ENCODE measurements at regions not wholly inside any gene's neighbourhood (a gene's known extent, or its start where the extent isn't known, plus 50 kb on each side); places are given as distances from the start of the nearest gene placed in this dataset.

- H3K4me3 ChIP-seq (ENCODE audit: low read depth, low read length, poor library complexity, severe bottlenecking) = no peak overlapping the region
- no peaks in the 10 kb centered on the region for H3K9me3 ChIP-seq (ENCODE audit: low read depth, low read length, poor library complexity, severe bottlenecking)
- no peaks in the 10 kb centered on the region for H3K36me3 ChIP-seq (ENCODE audit: insufficient read depth, low read length, poor library complexity, severe bottlenecking)
- BruUV-seq (replicated peaks) = no TSS peak
- POLR2A ChIA-PET (ENCODE audit: low non-redundant PET) = no interaction called here
- no peaks in the 10 kb centered on the region for H3K4me1 ChIP-seq (ENCODE audit: insufficient read depth, low read length, poor library complexity, severe bottlenecking)
- H3K27me3 ChIP-seq (replicated peaks; ENCODE audit: insufficient read depth, low read depth, low read length, poor library complexity) = no peaks in the 10 kb centered on the region
- CTCF ChIA-PET = no interaction called here
- intact Hi-C loops (cut with micrococcal nuclease; ENCODE audit: unreplicated experiment) = no loop called here
- no peak for DNase-seq (ENCODE audit: low spot score)
- H3K27ac ChIP-seq (ENCODE audit: low read depth, low read length, poor library complexity, severe bottlenecking) = no peak overlapping the region
- TF ChIP-seq EZH2 (IDR thresholded peaks at IDR 0.05; ENCODE audit: borderline replicate concordance, low read depth, low read length, poor library complexity, severe bottlenecking) (no peak), CTCF (conservative IDR thresholded peaks at IDR 0.05; ENCODE audit: low read depth, low read length) (no peak)
Observed at GRCh38 chr10:33579996-33580395, 245.5 kb upstream of the NRP1 start.

- H3K4me3 ChIP-seq (ENCODE audit: low read depth, low read length, poor library complexity, severe bottlenecking) = no peak overlapping the region
- no TSS peak for BruUV-seq (replicated peaks)
- H3K27ac ChIP-seq (ENCODE audit: low read depth, low read length, poor library complexity, severe bottlenecking) = no peak overlapping the region
- no peaks in the 10 kb centered on the region for H3K9me3 ChIP-seq (ENCODE audit: low read depth, low read length, poor library complexity, severe bottlenecking)
- DNase-seq (ENCODE audit: low spot score) = no peak
- POLR2A ChIA-PET (ENCODE audit: low non-redundant PET) = no interaction called here
- H3K27me3 ChIP-seq (replicated peaks; ENCODE audit: insufficient read depth, low read depth, low read length, poor library complexity) = no peaks in the 10 kb centered on the region
- TF ChIP-seq EZH2 (IDR thresholded peaks at IDR 0.05; ENCODE audit: borderline replicate concordance, low read depth, low read length, poor library complexity, severe bottlenecking) (no peak), CTCF (conservative IDR thresholded peaks at IDR 0.05; ENCODE audit: low read depth, low read length) (no peak)
- H3K36me3 ChIP-seq (ENCODE audit: insufficient read depth, low read length, poor library complexity, severe bottlenecking) = no peaks in the 10 kb centered on the region
- CTCF ChIA-PET = no interaction called here
- intact Hi-C loops (cut with micrococcal nuclease; ENCODE audit: unreplicated experiment) = no loop called here
- H3K4me1 ChIP-seq (ENCODE audit: insufficient read depth, low read length, poor library complexity, severe bottlenecking) = no peaks in the 10 kb centered on the region
Observed at GRCh38 chr10:33573606-33574005, 239.1 kb upstream of the NRP1 start.

- Histone ChIP-seq H3K27ac (ENCODE audit: low read depth, low read length, poor library complexity, severe bottlenecking) (no peak overlapping the region), H3K9me3 (ENCODE audit: low read depth, low read length, poor library complexity, severe bottlenecking) (no peaks in the 10 kb centered on the region), H3K27me3 (replicated peaks; ENCODE audit: insufficient read depth, low read depth, low read length, poor library complexity) (no peaks in the 10 kb centered on the region), H3K36me3 (ENCODE audit: insufficient read depth, low read length, poor library complexity, severe bottlenecking) (no peaks in the 10 kb centered on the region), H3K4me1 (ENCODE audit: insufficient read depth, low read length, poor library complexity, severe bottlenecking) (no peaks in the 10 kb centered on the region), H3K4me3 (ENCODE audit: low read depth, low read length, poor library complexity, severe bottlenecking) (no peak overlapping the region)
- TF ChIP-seq CTCF (conservative IDR thresholded peaks at IDR 0.05; ENCODE audit: low read depth, low read length) (no peak), EZH2 (IDR thresholded peaks at IDR 0.05; ENCODE audit: borderline replicate concordance, low read depth, low read length, poor library complexity, severe bottlenecking) (no peak)
- intact Hi-C loops (cut with micrococcal nuclease; ENCODE audit: unreplicated experiment) = no loop called here
- no peak for DNase-seq (ENCODE audit: low spot score)
- no TSS peak for BruUV-seq (replicated peaks)
- CTCF ChIA-PET = no interaction called here
- POLR2A ChIA-PET (ENCODE audit: low non-redundant PET) = no interaction called here
Observed at GRCh38 chr10:33571616-33572015, 237.1 kb upstream of the NRP1 start.
